Neuronal stem cell (in vitro differentiated cells): ENCODE measurements at regions not wholly inside any gene's neighbourhood (a gene's known extent, or its start where the extent isn't known, plus 50 kb on each side); places are given as distances from the start of the nearest gene placed in this dataset.
A peak's percentile ranks its signal among the peaks of the same experiment; 100 is the strongest.

Experiments
- DNase-seq: peaks from one replicate; pipeline ENCODE4 v3.0.0-alpha.2; 2013; ENCODE audit warnings: low spot score
- H2AFZ ChIP-seq: one replicate; pipeline ENCODE4 v1.6.1; 2013; ENCODE audit warnings: mild to moderate bottlenecking, low read length, inconsistent platforms
- H2AK5ac ChIP-seq: 2 replicates; pipeline ENCODE4 v1.6.1; 2013; ENCODE audit warnings: low read depth, mild to moderate bottlenecking, inconsistent platforms, low read length, moderate library complexity, mixed read lengths
- H2BK120ac ChIP-seq: 2 replicates; pipeline ENCODE4 v1.6.1; 2013; ENCODE audit warnings: low read depth, mild to moderate bottlenecking, inconsistent platforms, low read length, moderate library complexity, mixed read lengths
- H2BK12ac ChIP-seq: one replicate; pipeline ENCODE4 v1.6.1; 2013; ENCODE audit warnings: low read length, inconsistent platforms
- H2BK15ac ChIP-seq: 2 replicates; pipeline ENCODE4 v1.6.1; 2013; ENCODE audit warnings: mild to moderate bottlenecking, low read length, inconsistent platforms, mixed read lengths
- H2BK5ac ChIP-seq: one replicate; pipeline ENCODE4 v1.6.1; 2013; ENCODE audit warnings: inconsistent platforms, mild to moderate bottlenecking, low read length, moderate library complexity
- H3K14ac ChIP-seq: one replicate; pipeline ENCODE4 v1.6.1; 2013; ENCODE audit warnings: low read length, inconsistent platforms
- H3K18ac ChIP-seq: 2 replicates; pipeline ENCODE4 v1.6.1; 2013; ENCODE audit warnings: low read length, inconsistent platforms
- H3K23ac ChIP-seq: 2 replicates; pipeline ENCODE4 v1.6.1; 2013; ENCODE audit warnings: low read depth, mild to moderate bottlenecking, mixed read lengths, low read length, inconsistent platforms; ENCODE audit not compliant: poor library complexity
- H3K27ac ChIP-seq: replicated peaks from 3 replicates; pipeline ENCODE4 v1.5.1; 2013; ENCODE audit warnings: low read length, inconsistent platforms
- H3K27me3 ChIP-seq, 3 experiments: 2 replicates each; pipeline ENCODE4 v1.6.1; 2013; ENCODE audit warnings: low read length in 3 of 3, mild to moderate bottlenecking in 2 of 3, inconsistent platforms in 1 of 3, low read depth in 1 of 3, mixed read lengths in 1 of 3, moderate library complexity in 1 of 3; ENCODE audit not compliant: control insufficient read depth in 3 of 3, insufficient read depth in 3 of 3
- H3K36me3 ChIP-seq, 2 donors: replicated peaks in 1 of 2; 2 replicates each; pipeline ENCODE4 v1.6.1; 2013; ENCODE audit warnings: low read length in 2 of 2; ENCODE audit not compliant: control insufficient read depth in 2 of 2, insufficient read depth in 2 of 2
- H3K4ac ChIP-seq: 2 replicates; pipeline ENCODE4 v1.6.1; 2013; ENCODE audit warnings: inconsistent platforms, mild to moderate bottlenecking, low read length, moderate library complexity
- H3K4me1 ChIP-seq, 2 donors: 1 replicate in 1 of 2; 2 replicates in 1 of 2; pipeline ENCODE4 v1.6.1; 2013; ENCODE audit warnings: low read length in 2 of 2, low read depth in 1 of 2; ENCODE audit not compliant: control insufficient read depth in 2 of 2, insufficient read depth in 1 of 2
- H3K4me2 ChIP-seq: one replicate; pipeline ENCODE4 v1.6.1; 2013; ENCODE audit warnings: mild to moderate bottlenecking, low read length, inconsistent platforms; ENCODE audit not compliant: insufficient read depth, poor library complexity, severe bottlenecking
- H3K4me3 ChIP-seq, 2 donors: 2 replicates each; pipeline ENCODE4 v1.5.1; 2013; ENCODE audit warnings: low read length in 2 of 2, mild to moderate bottlenecking in 2 of 2, inconsistent platforms in 1 of 2, moderate library complexity in 1 of 2
- H3K79me1 ChIP-seq: one replicate; pipeline ENCODE4 v1.6.1; 2013; ENCODE audit warnings: low read depth, mild to moderate bottlenecking, inconsistent platforms, low read length, moderate library complexity
- H3K9ac ChIP-seq: one replicate; pipeline ENCODE4 v1.6.1; 2013; ENCODE audit warnings: mild to moderate bottlenecking, low read depth, low read length, inconsistent platforms; ENCODE audit not compliant: poor library complexity
- H3K9me3 ChIP-seq, 2 donors: replicated peaks in 1 of 2; 2 replicates each; pipeline versions ENCODE3 to v1.6.1; 2013; ENCODE audit warnings: low read length in 2 of 2, mild to moderate bottlenecking in 2 of 2, inconsistent platforms in 1 of 2, low read depth in 1 of 2, mixed read lengths in 1 of 2, moderate library complexity in 1 of 2; ENCODE audit not compliant: control insufficient read depth in 2 of 2, insufficient read depth in 1 of 2
- H4K8ac ChIP-seq: one replicate; pipeline ENCODE4 v1.6.1; 2013; ENCODE audit warnings: low read depth, mild to moderate bottlenecking, inconsistent platforms, low read length, moderate library complexity
- H4K91ac ChIP-seq: one replicate; pipeline ENCODE4 v1.6.1; 2013; ENCODE audit warnings: low read length, low read depth, mild to moderate bottlenecking, inconsistent platforms; ENCODE audit not compliant: poor library complexity
- WGBS, 2 donors: extraction: QIAGEN DNeasy Blood & Tissue Kit; methylation state at CpG; one replicate each; pipeline ENCODE4 v1.1.7; 2013; ENCODE audit warnings: missing lambda C conversion rate in 2 of 2, mixed read lengths in 1 of 2; ENCODE audit not compliant: insufficient read length in 2 of 2, insufficient replicate concordance in 1 of 2; ENCODE audit errors: extremely low coverage in 2 of 2; 5-methylcytosine and 5-hydroxymethylcytosine counted together

DNA sequence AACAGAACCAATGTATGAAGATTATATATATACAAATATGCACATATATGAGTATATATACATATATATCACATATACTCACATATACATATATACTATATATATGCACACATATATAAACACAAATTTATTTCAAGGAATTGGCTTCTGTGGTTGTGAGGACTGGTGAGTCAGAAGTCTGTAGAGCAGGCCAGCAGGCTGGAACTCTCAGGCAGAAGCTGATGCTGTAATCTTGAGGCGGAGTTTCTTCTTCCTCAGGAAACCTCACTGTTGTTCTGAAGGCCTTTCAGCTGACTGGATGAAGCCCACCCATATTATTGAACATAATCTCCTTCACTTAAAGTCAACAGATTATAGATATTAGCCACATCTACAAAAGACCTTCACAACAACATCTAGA, 143.9 kb upstream of the CREB1 start:
- H3K18ac ChIP-seq = no peak overlapping the region
- no peak overlapping the region for H3K23ac ChIP-seq
- H4K91ac ChIP-seq = no peak overlapping the region
- H3K79me1 ChIP-seq = no peaks in the 10 kb centered on the region
- no peak overlapping the region for H3K9ac ChIP-seq
- no CpG with 5 or more reads among the region's 1 CpG for WGBS, 2 donors
- no peak overlapping the region for H2BK120ac ChIP-seq
- H3K27ac ChIP-seq = no peak overlapping the region
- no peak overlapping the region for H3K14ac ChIP-seq
- no peak overlapping the region for H2BK15ac ChIP-seq
- peaks cover 0 to 19% of the 10 kb centered on the region in 2 donors for H3K9me3 ChIP-seq
- H2BK12ac ChIP-seq = no peak overlapping the region
- no peak for DNase-seq
- H2BK5ac ChIP-seq = no peak overlapping the region
- no peak overlapping the region for H4K8ac ChIP-seq
- no peak overlapping the region for H2AK5ac ChIP-seq
- H3K4ac ChIP-seq = no peak overlapping the region
- H3K4me1 ChIP-seq = peaks cover 0 to 2% of the 10 kb centered on the region in 2 donors
- H2AFZ ChIP-seq = no peak overlapping the region
- peaks cover 0 to 2% of the 10 kb centered on the region in 2 donors for H3K36me3 ChIP-seq
- no peak overlapping the region for H3K4me2 ChIP-seq
- H3K27me3 ChIP-seq = no peaks in the 10 kb centered on the region
- no peak overlapping the region for H3K4me3 ChIP-seq

DNA sequence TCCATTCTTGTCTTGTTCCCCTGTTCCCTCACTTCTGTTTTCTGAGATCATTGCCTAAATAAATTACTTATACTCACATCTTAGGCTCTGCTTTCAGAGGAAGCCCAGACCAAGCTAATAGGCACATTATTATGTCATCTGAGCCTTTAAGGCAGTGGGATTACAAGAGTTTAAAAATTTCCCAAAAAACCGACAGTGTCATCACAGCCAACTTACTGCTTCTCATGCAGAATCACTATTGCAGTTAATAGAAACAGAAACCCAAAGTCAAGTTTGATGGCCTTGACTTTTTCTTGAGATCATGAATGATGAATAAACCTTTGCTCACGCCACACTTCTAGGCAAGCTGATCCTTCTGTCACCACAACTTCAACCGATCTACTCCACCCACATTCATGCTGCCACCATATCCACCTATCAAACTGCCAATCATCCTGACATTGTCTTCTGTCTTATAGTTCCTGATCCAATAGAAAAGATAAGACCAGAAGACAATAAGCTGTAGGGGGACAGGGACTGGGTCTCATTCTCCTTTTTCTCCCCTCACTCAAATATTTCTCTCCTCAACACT, 142.7 kb upstream of the CREB1 start:
- Histone ChIP-seq H3K27ac (no peak overlapping the region), H3K79me1 (no peaks in the 10 kb centered on the region), H2BK12ac (no peak overlapping the region), H4K91ac (no peak overlapping the region), H2BK15ac (no peak overlapping the region), H3K4me3 (no peak overlapping the region), H2AFZ (no peak overlapping the region), H2AK5ac (no peak overlapping the region), H4K8ac (no peak overlapping the region), H3K9me3 (peaks cover 0 to 19% of the 10 kb centered on the region in 2 donors), H3K4me2 (no peak overlapping the region), H3K4me1 (peaks cover 0 to 2% of the 10 kb centered on the region in 2 donors), H3K9ac (no peak overlapping the region), H3K14ac (no peak overlapping the region), H3K27me3 (no peaks in the 10 kb centered on the region), H3K4ac (no peak overlapping the region), H2BK5ac (no peak overlapping the region), H3K23ac (no peak overlapping the region), H2BK120ac (no peak overlapping the region), H3K18ac (no peak overlapping the region), H3K36me3 (peaks cover 0 to 2% of the 10 kb centered on the region in 2 donors)
- DNase-seq = no peak
- WGBS, 2 donors = no CpG with 5 or more reads among the region's 3 CpGs

DNA sequence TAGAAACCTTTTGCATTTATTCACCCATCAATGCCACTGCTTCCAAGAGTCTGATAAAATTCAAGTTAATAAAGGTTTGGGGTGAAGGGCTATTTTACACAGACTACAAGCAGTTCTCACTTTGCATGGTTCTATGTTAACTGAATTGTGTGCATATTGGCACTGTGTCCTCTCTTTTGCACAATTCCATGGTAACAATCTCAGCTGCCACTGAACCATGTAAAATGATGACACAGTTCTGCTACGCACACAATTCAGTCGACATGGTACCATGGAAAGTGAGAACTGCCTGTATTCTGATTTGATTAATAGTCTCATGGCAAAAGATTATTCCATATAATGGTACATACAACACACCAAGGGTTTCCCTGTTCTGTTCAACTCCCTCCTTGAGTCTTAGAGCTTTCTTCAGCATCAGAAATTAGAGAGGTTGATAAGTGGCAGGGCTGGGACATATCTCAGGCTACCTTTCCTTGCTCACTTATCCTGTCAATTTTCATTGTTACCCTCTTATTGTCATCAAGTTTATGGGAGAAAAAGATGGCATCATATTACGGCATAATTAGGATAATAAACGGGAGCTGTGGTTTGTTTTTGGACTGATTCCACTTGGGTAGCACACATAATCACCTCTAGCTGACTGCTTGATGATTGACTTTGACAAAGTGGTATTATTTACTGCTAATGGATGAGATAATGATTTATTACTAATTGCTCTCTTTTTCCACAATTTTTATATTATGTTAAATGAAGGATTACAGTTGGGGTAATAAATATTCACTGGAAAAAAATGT, 139.3 kb upstream of the CREB1 start:
- DNase-seq = no peak
- Histone ChIP-seq H2AFZ (no peak overlapping the region), H4K8ac (no peak overlapping the region), H3K18ac (no peak overlapping the region), H3K27ac (no peak overlapping the region), H3K9me3 (no peaks in the 10 kb centered on the region), H3K36me3 (peaks cover 0 to 2% of the 10 kb centered on the region in 2 donors), H3K14ac (no peak overlapping the region), H3K4me2 (no peak overlapping the region), H2AK5ac (no peak overlapping the region), H2BK15ac (no peak overlapping the region), H2BK12ac (no peak overlapping the region), H3K4me3 (no peak overlapping the region), H3K9ac (no peak overlapping the region), H3K79me1 (no peaks in the 10 kb centered on the region), H3K4ac (no peak overlapping the region), H3K27me3 (no peaks in the 10 kb centered on the region), H4K91ac (no peak overlapping the region), H2BK5ac (no peak overlapping the region), H3K4me1 (peaks cover 0 to 6% of the 10 kb centered on the region in 2 donors), H3K23ac (no peak overlapping the region), H2BK120ac (no peak overlapping the region)
- WGBS, 2 donors = no CpG with 5 or more reads among the region's 4 CpGs

- H3K4me3 ChIP-seq = no peak overlapping the region
- no peak overlapping the region for H3K4ac ChIP-seq
- no peak overlapping the region for H3K18ac ChIP-seq
- H3K23ac ChIP-seq = no peak overlapping the region
- H2BK120ac ChIP-seq = no peak overlapping the region
- H3K9ac ChIP-seq = no peak overlapping the region
- WGBS, 2 donors = no CpG with 5 or more reads among the region's 4 CpGs
- no peaks in the 10 kb centered on the region for H3K36me3 ChIP-seq
- no peak overlapping the region for H2AK5ac ChIP-seq
- H3K4me1 ChIP-seq = peaks cover 10 to 14% of the 10 kb centered on the region in 2 donors
- H4K91ac ChIP-seq = no peak overlapping the region
- H3K14ac ChIP-seq = no peak overlapping the region
- DNase-seq = no peak
- no peaks in the 10 kb centered on the region for H3K27me3 ChIP-seq
- no peaks in the 10 kb centered on the region for H3K79me1 ChIP-seq
- no peak overlapping the region for H2BK12ac ChIP-seq
- H2BK5ac ChIP-seq = no peak overlapping the region
- H4K8ac ChIP-seq = no peak overlapping the region
- H3K27ac ChIP-seq = no peak overlapping the region
- H2BK15ac ChIP-seq = no peak overlapping the region
- peak overlapping the region; percentile 31 for H2AFZ ChIP-seq
- H3K9me3 ChIP-seq = peaks cover 0 to 3% of the 10 kb centered on the region in 2 donors
- H3K4me2 ChIP-seq = no peak overlapping the region
These were observed 135.5 kb upstream of the CREB1 start for GRCh38 chr2:207394203-207394781.
